Stimulated activated CD8-positive, alpha-beta memory T cell treated with anti-CD3 and anti-CD28 coated beads, Interleukin-7, amount 100 ng/mL, for 4 hours (primary cell): ENCODE measurements at regions not wholly inside any gene's neighbourhood (a gene's known extent, or its start where the extent isn't known, plus 50 kb on each side); places are given as distances from the start of the nearest gene placed in this dataset.
"Not testable (repeated sequence)": the region's sequence is repeated elsewhere in the genome, so short reads cannot be mapped to it uniquely, and the experiment has no call there.

ENCODE experiments used
- DNase-seq, 2 donors: peaks; one replicate each; pipeline ENCODE4 v3.0.0-alpha.2; 2020; ENCODE audit warnings: low read depth in 2 of 2

DNA sequence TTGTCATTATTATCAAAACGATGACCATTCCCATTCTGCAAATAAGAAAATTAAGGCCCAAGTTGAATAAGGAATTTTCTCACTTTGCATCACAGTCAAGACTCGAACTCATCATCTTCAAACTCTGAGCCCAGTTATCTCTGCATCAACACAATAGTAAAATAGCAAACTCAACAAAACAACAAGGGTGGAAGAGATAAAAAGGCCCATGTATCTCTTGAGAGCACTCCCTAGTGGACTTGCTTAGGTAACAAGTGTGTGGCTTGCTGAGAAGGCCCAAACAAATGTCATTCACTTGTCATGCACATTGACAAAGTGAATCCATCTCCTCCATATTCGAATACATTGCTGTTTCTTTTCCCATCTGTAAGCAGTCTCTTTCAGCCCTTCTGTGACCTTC, 412.0 kb upstream of the MAF start:
- DNase-seq = no peak

- no peak for DNase-seq
These were observed 409.6 kb upstream of the MAF start for GRCh38 chr16:80009971-80010659.

- no peak for DNase-seq
These were observed 408.3 kb upstream of the MAF start for GRCh38 chr16:80008857-80009256.

- DNase-seq = no peak
These were observed 406.7 kb upstream of the MAF start for GRCh38 chr16:80007231-80007630.

DNA sequence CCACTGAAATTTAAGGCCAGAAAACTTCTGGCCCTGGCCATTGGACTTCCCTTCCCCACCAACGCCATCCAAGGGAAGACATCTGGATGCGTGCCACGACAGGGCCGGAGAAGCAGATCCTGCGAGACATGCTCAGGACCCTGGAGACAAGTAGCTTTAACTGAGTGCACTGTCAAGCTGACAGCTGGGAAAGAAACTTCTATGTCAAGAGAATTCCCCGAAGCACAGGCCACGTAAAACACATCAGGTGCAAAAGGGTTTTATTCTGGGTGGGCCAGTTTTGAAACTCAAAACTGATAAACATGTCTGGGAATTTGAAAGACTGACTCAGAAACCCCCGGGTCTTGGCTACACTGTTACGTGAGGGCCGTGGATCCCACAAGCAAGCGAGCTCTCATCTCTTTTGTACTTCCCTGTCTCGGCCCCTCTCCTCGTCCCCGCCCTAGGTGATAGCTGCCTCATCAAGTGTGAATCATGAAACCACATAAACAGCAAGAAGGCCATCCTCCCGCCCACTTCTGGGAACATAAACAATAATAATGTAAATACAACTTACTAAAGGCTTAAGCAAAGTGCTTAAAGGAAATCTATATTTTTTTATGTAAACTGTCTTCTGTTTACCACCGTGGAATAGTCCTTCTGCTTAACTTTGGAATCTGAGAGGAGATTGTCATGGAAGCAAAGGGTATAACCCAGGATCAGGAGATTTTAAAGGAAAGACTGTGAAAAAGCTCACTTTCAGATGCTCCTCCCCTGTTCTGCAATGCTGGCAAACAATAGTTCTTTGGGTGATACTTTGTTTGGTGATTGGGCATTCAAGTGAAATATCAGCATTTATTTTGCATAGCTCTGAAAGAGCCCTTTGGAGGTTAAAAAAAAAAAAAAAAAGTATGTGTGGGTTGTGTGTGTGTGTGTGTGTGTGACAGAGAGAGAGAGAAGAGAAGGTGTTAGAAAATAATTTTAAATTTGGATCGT, 406.0 kb upstream of the MAF start:
- DNase-seq = no peak

GRCh38 chr16:80004113-80004512, 403.6 kb upstream of the MAF start:
- no peak for DNase-seq

DNA sequence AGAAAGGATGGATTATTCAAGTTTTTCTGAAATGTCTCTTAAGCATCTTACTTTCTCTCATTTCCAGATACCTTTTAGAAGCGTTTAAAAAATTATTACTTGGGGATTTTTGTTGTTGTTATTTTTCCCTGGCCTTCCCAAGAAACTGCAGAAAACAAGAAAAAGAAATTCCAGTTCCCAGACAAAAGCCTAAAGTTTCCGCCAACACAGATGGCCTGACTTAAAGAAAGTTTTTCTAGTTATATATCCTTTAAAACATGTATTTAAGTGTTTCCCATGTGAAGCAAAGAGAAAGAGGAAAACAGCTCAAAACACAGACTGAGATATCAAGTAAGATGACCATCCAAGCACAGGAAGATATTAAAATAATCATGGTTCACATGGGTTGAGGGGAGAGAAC, 401.7 kb upstream of the MAF start:
- no peak for DNase-seq

GRCh38 chr16:79998143-79998542, 397.6 kb upstream of the MAF start:
- DNase-seq = no peak

DNA sequence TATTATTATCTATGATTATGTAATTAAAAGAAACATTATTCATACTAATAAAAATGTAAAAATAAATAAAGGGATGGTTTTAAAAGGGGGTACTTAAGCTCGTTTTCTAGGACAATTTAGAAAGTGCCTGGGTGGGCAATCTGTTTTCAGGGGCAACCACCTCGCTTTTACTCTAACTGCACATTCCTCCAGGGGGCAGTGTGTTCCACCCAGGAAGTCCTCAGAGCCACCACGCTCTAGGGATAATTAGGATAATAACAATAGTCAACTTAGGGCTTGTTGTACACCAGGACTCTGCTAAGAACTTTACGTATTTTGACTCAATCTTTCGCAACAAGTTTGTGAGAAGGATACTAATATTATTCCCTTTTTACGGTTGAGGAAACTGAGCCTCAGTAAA, 396.7 kb upstream of the MAF start:
- DNase-seq = no peak

DNA sequence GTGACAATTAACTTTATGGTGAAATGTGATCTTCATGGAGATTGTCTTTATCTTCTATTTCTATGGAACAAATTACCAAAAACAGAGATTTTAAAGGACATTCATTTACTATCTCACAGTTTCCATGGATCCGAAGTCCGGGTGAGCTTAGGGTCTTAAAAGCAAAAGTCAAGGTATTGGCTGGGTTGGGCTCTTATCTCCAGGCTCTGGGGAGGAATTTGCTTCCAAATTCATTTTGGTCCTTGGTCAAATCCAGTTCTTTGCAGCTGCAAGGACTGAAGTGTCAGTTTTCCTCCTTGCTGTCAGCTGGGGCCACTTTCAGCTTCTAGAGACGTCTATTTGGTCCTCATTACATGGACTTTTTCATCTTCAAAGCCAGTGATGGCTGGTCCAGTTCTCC, 395.8 kb upstream of the MAF start:
- DNase-seq = no peak

DNA sequence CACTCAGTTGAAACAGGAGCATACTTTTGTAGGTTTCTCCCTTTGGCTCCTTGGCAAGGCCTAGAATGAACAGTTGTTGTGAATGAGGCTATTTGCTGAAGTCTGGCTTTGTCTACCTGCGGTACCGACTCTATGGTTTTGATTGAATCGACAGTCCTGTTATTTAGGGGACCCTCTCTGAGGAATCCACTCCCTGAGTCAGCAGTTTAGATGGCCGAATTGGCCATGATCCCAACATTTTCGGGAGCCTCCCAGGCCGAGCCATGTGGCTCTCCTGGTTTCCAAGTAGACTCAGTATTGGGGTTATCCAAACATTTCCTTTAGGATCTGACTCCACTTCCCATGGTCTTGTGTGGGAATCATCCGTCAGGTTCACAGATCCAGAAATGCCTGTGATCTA, 394.8 kb upstream of the MAF start:
- no peak for DNase-seq

- DNase-seq = no peak
These were observed 393.9 kb upstream of the MAF start for GRCh38 chr16:79994418-79994817.

DNA sequence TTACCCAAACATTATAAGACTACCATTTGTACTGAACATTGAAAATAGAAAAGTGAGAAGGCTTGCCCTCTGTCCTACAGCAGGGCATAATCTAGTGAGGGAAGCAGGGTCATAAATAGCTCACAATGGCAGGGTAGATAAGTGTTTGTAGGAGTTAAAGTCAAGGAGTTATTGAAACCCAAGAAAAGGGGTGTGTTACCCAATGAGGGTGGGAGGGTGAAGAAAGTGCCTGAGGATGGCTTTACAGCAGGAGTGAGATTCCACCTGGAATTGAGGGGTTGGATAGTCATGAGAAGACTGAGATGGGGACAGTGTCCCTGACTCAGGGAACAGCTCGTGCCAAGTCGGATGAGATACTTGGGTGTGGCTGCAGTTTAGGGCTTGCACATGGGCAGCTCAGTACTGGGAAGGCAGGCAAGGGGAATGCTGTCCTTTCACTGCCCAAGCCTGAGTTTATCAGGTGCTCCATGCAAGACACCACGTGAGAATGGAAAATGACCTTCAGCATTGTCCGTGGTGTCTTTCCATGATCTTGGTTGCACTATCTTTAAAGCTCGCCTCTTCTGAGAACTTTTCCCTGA, 393.2 kb upstream of the MAF start:
- DNase-seq = no peak

DNA sequence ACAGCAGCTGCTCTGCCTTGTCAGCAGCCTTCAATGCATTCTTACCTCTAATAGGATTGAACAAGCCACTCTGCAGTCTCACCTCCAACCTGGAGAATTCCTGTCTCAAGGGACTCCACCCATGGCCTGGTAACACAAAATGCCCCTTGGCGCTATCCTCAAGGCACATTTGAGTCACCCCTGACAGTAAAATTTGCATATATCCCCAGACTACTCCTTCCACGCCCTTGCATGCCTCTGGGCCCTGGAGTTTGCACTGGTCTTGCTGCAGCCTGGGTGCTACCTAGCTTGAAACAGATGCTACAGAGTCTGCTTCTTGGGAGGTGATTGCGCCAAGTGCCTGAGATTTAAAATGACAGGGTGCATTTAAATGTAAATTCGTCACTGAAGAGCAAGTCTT, 391.4 kb upstream of the MAF start:
- no peak for DNase-seq

GRCh38 chr16:79988721-79989220, 388.2 kb upstream of the MAF start:
- no peak for DNase-seq

DNA sequence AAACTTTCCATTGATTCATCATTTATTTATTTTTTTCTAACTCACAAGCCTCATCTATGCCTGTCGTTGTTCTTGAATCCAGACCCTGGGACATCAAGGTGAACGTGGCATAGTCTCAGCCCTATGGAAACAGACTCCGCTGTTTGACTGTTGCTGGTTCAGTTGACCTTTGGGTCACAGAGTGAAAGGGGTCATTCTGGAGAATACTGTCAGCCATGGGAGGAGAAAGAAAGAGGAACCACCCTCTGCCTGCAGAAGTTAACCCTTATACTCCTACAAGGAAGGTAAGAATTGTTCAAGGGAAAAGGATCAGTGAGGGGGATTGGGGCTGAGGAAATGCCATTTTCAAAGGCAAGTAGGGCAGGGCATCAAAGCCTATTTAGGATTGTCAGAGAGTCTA, 387.6 kb upstream of the MAF start:
- no peak for DNase-seq

- no peak for DNase-seq
These were observed 385.8 kb upstream of the MAF start for GRCh38 chr16:79986352-79986751.

- DNase-seq = no peak
These were observed 385.1 kb upstream of the MAF start for GRCh38 chr16:79985606-79986005.

DNA sequence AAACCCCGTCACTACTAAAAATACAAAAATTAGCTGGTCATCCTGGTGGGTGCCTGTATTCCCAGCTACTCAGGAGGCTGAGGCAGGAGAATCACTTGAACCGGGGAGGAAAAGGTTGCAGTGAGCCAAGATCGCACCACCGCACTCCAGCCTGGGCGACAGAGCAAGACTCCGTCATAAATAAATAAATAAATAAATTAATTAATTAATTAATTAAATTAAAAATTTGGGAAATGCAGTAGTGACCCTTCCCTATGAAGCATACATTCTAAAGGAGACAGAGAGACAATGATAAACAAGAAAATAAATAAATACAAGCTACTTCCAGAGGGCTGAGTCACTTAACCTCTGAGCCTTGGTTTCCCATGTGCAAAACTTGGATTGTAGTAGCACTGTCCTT, 383.6 kb upstream of the MAF start:
- DNase-seq = not testable (repeated sequence)

- DNase-seq = no peak
These were observed 382.3 kb upstream of the MAF start for GRCh38 chr16:79982862-79983261.

DNA sequence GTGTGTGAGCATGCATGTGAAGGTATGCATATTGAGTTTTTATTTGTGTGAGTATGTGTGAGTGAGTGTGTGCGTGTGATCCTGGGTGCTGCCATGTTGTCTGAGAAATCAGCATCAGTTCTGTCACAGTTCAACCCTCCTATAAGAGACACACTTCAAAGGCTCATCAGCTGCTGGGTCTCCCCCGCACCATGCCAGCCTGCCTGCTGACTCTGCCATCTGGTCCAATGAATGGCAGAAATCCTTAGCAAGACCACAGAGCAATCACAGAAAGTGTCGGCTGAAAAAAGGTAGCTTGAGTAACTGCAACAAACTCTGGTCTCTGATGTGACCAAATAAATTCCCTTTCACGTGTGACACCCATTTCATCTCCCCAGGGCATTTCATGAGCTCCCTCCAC, 381.8 kb upstream of the MAF start:
- DNase-seq = no peak

DNA sequence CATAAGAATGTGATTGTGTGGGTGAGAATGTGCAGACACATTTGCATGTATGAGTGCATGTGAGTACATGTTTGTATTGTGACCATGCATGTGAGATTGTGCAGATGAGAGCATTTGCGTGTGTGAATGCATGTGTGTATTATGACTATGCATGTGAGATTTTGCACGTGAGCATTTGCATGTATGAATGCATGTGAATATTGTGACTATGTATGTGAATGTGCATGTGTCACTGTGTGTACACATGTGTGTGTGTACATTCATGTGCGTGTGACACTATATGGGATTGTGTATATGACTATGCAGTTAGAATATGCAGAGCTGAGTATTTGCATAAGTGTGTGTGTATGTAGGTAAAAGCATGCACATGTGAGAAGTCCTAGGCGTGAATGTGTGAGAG, 381.3 kb upstream of the MAF start:
- DNase-seq = no peak
